Activated naive CD4-positive, alpha-beta T cell treated with Interleukin-2 at 50 U/mL for 16 hours (primary cell): ENCODE measurements at regions not wholly inside any gene's neighbourhood (a gene's known extent, or its start where the extent isn't known, plus 50 kb on each side); places are given as distances from the start of the nearest gene placed in this dataset.

Source experiments
- DNase-seq: peaks from one replicate; pipeline ENCODE4 v3.0.0-alpha.2; 2020

DNA sequence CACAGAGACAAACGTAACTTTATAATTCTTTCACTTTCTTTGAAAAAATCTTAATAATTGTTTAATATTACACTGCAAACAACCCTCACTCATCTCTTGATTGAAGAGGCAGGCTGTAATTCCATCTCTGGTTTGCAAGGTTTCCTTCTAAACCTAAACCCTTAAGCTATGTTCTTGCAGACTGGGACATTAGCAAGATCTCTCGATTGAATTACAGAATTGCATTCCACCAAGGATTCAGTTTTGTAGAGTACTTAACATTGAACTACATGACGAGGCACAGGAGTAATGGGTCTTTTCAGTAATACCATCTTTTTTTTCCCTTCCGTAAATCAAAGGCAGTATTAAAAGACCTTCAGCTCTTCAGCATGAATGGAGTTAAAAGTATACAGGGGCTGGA, 111.6 kb upstream of the EEF1E1 start:
- DNase-seq, result no peak

DNA sequence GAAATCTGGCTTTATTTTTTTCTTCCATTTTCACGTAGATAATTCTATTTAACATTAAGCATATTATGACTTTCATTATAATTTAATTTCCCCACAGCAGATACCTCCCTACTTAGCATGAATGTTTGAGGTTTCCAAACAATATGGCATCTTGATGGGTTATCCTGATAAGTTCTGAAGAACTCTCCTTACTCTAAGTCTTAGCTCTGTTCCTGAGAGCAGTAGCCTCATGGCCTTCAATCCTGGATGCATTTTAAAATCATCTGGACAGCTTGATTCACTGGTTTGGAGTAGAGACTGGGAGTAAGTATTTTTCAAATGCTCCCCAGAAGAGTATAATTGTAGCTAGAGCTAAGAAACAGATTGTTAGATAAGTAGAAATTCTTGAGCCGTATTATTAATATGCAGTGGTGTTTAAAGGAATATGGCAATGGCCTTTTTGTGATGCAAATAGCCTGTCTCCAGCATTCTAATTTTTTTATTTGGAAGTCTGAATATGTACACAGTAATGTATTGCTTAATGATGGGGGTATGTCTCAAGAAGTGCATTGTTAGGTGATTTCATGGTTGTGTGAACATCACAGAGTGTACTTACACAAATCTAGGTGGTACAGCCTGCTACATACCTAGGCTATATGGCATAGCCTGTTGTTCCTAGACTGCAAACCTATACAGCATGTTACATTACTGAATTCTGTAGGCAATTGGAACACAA, 110.5 kb upstream of the EEF1E1 start:
- no peak for DNase-seq

- DNase-seq, result no peak
These were observed 105.5 kb upstream of the EEF1E1 start for GRCh38 chr6:8207869-8208191.

DNA sequence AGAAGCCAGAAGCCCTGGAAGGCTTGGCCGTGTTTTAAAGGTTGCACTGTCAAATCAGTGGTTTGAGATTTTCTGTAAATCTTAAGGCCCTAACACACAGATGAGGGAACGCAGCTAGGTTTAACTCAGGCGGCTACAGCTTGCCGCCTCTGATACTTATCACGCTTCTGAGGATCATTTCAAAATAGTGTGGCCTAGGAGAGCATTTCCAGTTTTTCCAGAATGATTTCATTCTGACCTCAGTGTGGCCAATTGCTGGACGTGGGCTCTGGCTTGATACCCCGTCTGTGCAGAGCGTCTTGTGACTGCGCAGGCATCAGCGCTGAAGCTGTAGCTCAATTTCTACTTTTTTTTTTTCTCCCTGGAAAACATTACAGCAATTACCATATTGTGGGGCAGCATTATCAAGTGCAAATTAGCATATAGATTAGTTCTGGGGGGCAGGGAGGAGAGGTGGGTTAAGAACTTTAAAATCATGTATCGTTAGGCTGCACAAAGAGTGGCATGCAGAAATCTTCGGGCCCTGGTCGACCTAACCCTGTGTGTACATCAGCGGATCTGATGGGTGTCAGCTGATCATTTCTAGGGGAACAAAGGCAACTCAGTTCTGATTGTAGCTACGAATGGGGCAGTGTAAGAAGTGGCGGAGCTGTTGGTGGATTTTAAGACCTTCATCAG, 105.0 kb upstream of the EEF1E1 start:
- DNase-seq, result no peak

- no peak for DNase-seq
These were observed 101.0 kb upstream of the EEF1E1 start for GRCh38 chr6:8203337-8203736.

DNA sequence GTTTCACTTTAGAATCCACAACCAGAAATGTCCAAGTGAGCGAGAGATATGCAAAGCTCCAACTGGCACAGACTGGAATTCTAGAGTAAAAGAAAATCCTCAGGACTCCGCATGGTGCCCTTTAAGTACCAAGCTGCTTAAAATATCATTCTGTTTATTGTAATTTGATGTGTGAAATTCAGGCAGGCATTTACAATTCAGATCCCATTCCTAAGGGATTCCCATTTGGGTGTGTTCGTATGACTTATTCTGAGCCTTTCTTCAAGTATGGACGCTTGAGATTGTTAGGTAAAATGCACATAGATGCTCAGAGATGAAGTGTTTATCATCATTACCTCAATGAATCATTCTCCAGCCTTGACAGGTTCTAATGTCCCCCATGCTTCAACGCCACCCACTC, 99.3 kb upstream of the EEF1E1 start:
- DNase-seq, result no peak

- no peak for DNase-seq
These were observed 97.9 kb upstream of the EEF1E1 start for GRCh38 chr6:8200255-8200654.

GRCh38 chr6:8195714-8196102, 93.4 kb upstream of the EEF1E1 start:
- no peak for DNase-seq

DNA sequence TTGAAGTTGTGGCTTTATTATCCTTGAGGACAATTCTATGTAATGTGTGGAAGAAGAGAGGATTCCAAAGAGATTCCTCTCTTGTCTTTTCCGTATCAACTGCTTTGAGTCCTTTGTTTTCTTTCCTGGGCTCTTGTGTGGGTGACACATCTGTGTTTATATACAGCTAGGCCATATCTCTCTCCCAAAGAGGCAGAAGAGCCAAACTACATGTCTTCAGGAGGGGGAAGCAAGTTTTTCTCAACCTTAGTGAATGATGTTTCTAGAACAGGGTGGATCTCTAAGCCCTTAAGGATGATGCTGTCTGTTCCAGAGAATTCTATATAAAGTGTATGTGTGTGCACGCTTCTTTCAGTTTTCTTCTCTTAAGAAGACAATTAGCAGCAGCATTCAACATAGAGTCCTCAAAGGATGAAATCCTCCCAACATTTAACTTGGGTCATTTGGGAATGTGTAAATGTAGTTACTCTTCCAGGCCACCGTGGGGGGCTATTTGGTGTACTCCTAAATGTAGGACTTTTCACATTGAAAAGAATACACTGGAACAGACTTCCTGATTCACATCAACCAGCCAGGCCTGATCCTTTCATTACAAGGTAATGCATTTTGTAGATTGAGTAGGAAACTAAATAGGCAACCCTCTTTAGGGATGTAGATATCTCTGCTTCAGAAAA, 92.8 kb upstream of the EEF1E1 start:
- DNase-seq, result no peak

DNA sequence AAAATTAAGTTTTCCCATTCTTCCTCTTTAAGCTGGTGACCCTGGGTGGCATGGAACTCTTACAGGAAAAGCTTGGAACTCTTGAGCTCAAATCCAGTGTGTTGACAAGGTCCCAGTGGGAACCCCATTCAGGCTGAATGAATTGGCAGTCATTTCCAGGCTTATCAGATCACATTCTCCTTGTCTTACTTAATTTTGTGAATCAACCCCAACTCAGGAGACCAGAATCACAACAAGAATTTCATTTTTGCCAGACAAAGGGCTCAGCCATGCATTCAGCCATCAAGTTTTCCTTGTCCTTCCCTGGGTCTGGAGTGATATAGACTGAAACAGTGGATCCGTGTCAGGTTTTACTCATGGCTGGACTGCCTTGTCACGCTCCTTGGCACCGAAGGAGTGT, 92.1 kb upstream of the EEF1E1 start:
- no peak for DNase-seq

DNA sequence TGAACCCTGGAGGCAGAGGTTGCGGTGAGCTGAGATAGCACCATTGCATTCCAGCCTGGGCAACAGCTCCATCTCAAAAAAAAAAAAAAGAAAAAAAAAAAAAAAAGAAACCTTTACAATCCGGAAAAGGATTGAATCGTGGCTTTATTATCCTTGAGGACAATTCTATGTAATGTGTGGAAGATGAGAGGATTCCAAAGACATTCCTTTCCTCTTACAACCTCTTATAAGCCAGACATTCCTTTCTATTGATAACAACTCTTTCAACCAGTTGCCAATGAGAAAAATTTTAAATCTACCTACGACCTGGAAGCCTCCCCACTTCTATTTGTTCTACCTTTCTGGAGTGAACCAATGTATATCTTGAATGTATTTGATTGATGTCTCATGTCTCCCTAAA, 91.2 kb upstream of the EEF1E1 start:
- DNase-seq, result no peak

- DNase-seq, result no peak
These were observed 90.2 kb upstream of the EEF1E1 start for GRCh38 chr6:8192597-8192996.

DNA sequence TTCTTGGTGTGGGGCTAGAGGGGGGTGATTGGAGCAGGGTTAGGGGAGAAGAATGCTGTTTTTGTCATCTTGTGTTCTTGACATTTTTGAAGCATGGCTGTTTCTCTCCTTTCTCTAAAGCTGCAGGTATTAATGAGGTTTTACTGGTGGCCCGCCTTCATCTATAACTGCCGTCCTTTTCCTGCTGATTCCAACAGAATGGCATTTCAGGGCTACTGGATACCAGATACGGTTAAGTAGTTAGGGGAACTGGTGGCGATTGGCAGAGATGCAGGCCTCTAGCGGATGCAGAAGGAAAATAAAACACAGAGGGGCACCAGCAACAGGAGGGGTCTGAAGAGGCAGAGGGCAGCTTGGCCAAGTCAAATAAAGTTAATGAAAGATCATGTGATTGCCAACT, 89.7 kb upstream of the EEF1E1 start:
- no peak for DNase-seq

DNA sequence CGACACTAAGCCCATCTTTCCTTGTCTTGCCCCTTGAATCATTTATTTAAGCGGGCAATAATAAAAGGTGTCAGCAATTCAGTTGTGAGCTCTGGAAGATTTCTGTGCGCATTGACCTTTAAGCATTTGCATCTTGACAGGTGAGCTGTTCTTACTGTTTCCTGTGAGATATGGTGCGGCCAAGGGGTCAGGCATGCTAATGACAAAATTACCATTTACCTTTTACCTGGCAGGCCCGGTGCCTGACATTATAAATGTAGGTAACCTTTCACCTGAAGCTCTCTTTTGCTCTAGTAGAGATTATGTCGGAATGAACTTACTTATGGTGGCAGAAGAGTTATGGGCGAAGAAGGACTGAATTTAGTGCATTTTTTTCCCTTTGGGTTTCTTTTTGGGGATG, 89.3 kb upstream of the EEF1E1 start:
- no peak for DNase-seq

DNA sequence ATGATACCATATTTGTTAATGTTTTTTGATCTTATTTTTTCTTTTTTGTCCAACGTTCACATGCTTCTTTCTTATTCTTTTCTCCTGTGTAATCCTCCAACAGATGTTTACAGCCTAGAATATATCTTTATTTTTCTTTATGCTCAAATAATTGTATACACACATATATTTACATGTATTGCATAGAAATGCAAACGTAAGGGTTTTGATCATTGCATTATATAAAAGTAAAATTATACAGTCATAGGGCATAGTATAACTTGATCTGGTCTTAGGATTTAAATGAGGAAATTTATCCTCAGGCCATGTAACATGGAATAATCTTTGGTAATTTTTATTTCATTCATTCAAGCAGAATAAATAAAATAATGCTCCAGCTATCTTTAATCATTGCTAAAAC, 84.9 kb upstream of the EEF1E1 start:
- no peak for DNase-seq

DNA sequence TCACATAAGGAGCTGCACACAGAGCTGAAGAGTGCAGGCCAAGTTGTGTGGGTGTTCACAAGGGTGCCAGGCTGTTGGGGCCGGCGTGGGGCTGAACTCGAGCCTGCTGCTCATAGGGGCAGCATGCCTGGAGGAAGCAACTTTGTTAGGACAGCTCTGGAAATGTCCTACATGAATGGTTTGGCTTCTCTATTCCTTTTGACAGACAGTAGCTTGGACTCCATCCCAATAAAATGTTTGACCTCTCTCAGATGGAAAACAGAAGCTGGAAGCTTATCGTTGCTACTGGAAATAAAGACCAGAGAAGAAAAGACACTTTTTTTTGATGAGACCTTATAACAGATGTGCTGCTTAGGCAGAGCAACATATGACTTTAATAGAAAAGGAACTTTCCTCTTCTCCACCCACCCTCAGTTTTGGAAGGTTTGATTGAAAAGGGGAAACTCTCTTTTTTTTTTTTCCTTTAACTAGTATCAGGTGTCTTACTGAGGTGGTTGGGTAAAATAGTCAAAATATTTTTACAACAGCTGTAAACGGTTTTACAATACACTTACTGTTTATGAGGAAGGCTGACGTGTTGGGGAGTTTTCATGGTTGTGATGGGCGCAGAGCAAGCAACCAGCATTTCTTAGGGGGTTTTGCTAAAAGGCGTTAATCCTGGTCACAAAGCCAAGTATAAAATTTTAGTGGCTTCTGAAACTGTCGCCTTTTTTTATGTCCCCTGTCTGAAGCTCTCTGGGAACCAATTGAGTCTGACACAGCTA, 80.7 kb upstream of the EEF1E1 start:
- DNase-seq, result no peak

GRCh38 chr6:8181951-8182845, 79.8 kb upstream of the EEF1E1 start:
- DNase-seq, result no peak

- DNase-seq, result no peak
These were observed 79.0 kb upstream of the EEF1E1 start for GRCh38 chr6:8181160-8181881.

GRCh38 chr6:8180327-8181159, 78.2 kb upstream of the EEF1E1 start:
- DNase-seq, result no peak

- no peak for DNase-seq
These were observed 75.4 kb upstream of the EEF1E1 start for GRCh38 chr6:8177721-8178120.
